B cell (primary cell): ENCODE measurements at regions not wholly inside any gene's neighbourhood (a gene's known extent, or its start where the extent isn't known, plus 50 kb on each side); places are given as distances from the start of the nearest gene placed in this dataset.

Source experiments
- ATAC-seq: fragments of 200-7000 bp; cut with Tn5 transposase; one replicate; pipeline ENCODE4 v1.10.0; 2021; ENCODE audit warnings: low read depth, mild to moderate bottlenecking, moderate number of reproducible peaks, moderate library complexity
- CTCF ChIA-PET: fragments of 350-600 bp; sonication (Branson Sonifier 250); formaldehyde crosslinking; loops from one replicate; lab custom pipeline; 2021; ENCODE audit warnings: antibody characterized with exemption, inconsistent platforms; lab: Charles Lee
- POLR2A ChIA-PET: fragments of 350-600 bp; sonication (Branson Sonifier 250); formaldehyde crosslinking; loops from one replicate; lab custom pipeline; 2021; ENCODE audit warnings: antibody characterized with exemption; lab: Charles Lee
- DNase-seq: peaks from one replicate; pipeline ENCODE4 v3.0.0; 2013
- H2AFZ ChIP-seq: 2 replicates; pipeline ENCODE4 v1.6.1; 2012; ENCODE audit warnings: mild to moderate bottlenecking, low read depth, low read length; ENCODE audit not compliant: insufficient read depth, poor library complexity, severe bottlenecking
- H3K27ac ChIP-seq, 2 donors: 1 replicate in 1 of 2; 2 replicates in 1 of 2; pipeline ENCODE4 v1.5.1; 2012 to 2013; ENCODE audit warnings: low read length in 2 of 2, mild to moderate bottlenecking in 2 of 2, moderate library complexity in 1 of 2
- H3K27me3 ChIP-seq, 4 experiments: fragments of 200-600 bp in 1 of 4; sonication (generic) in 1 of 4; replicated peaks in 1 of 4; 1 replicate in 2 of 4; 2 replicates in 2 of 4; pipeline versions ENCODE4 v1.6.1 to v1.7.0; 2013 to 2016; ENCODE audit warnings: low read length in 3 of 4, mild to moderate bottlenecking in 2 of 4, mixed read lengths in 1 of 4, moderate library complexity in 1 of 4; ENCODE audit not compliant: insufficient read depth in 4 of 4, control insufficient read depth in 3 of 4; ENCODE audit errors: control extremely low read depth in 1 of 4
- H3K36me3 ChIP-seq, 2 experiments: replicated peaks in 1 of 2; 1 replicate in 1 of 2; 2 replicates in 1 of 2; pipeline versions ENCODE4 v1.6.1 to v1.7.1; 2013; ENCODE audit warnings: low read length in 1 of 2; ENCODE audit not compliant: insufficient read depth in 2 of 2, control insufficient read depth in 1 of 2; ENCODE audit errors: control extremely low read depth in 1 of 2, extremely low read depth in 1 of 2
- H3K4me1 ChIP-seq, 2 donors: fragments of 200-600 bp in 1 of 2; sonication (generic) in 1 of 2; 1 replicate in 1 of 2; 2 replicates in 1 of 2; pipeline versions ENCODE4 v1.5.1 to v1.6.1; 2013 to 2017; ENCODE audit warnings: low read length in 2 of 2; ENCODE audit not compliant: control insufficient read depth in 2 of 2, insufficient read depth in 2 of 2
- H3K4me2 ChIP-seq: replicated peaks from 2 replicates; pipeline ENCODE3; 2012; ENCODE audit warnings: mild to moderate bottlenecking, low read depth, low read length; ENCODE audit not compliant: poor library complexity, severe bottlenecking
- H3K4me3 ChIP-seq, 5 experiments: fragments of 200-600 bp in 1 of 5; sonication (generic) in 1 of 5; 1 replicate in 3 of 5; 2 replicates in 2 of 5; pipeline versions ENCODE4 v1.5.1 to v1.7.0; 2011 to 2016; ENCODE audit warnings: low read length in 4 of 5, mild to moderate bottlenecking in 4 of 5, low read depth in 2 of 5, control low read depth in 1 of 5, moderate library complexity in 1 of 5; ENCODE audit not compliant: insufficient read depth in 1 of 5; ENCODE audit errors: control extremely low read depth in 1 of 5, extremely low read depth in 1 of 5
- H3K79me2 ChIP-seq: fragments of 200-600 bp; sonication (generic); one replicate; pipeline ENCODE4 v1.6.0; 2016; ENCODE audit warnings: low read length; ENCODE audit not compliant: control insufficient read depth, insufficient read depth
- H3K9ac ChIP-seq: fragments of 200-600 bp; sonication (generic); 2 replicates; pipeline ENCODE4 v1.6.1; 2017; ENCODE audit warnings: mild to moderate bottlenecking, low read length, moderate library complexity
- H3K9me3 ChIP-seq, 3 donors: one replicate each; pipeline versions ENCODE4 v1.6.1 to v1.7.1; 2013; ENCODE audit warnings: low read length in 2 of 3; ENCODE audit not compliant: control insufficient read depth in 2 of 3, insufficient read depth in 1 of 3; ENCODE audit errors: control extremely low read depth in 1 of 3
- H4K20me1 ChIP-seq: 2 replicates; pipeline ENCODE4 v1.6.0; 2012; ENCODE audit warnings: mild to moderate bottlenecking, low read length; ENCODE audit not compliant: insufficient read depth, control insufficient read depth, poor library complexity, severe bottlenecking
- H3K27ac Mint-ChIP-seq: one replicate; pipeline ENCODE4 v1.8.0; 2021; ENCODE audit warnings: mixed read lengths
- H3K27me3 Mint-ChIP-seq: one replicate; pipeline ENCODE4 v1.8.0; 2021; ENCODE audit warnings: mixed read lengths
- H3K4me1 Mint-ChIP-seq: one replicate; pipeline ENCODE4 v1.8.0; 2021; ENCODE audit warnings: mixed read lengths
- H3K4me3 Mint-ChIP-seq: one replicate; pipeline ENCODE4 v1.8.0; 2021; ENCODE audit warnings: mixed read lengths
- H3K9me3 Mint-ChIP-seq: one replicate; pipeline ENCODE4 v1.8.0; 2022; ENCODE audit warnings: mixed read lengths; ENCODE audit not compliant: insufficient read depth
- EZH2 ChIP-seq: IDR thresholded peaks from 2 replicates; pipeline ENCODE4 v1.6.1; 2012; ENCODE audit warnings: borderline replicate concordance, low read depth, mild to moderate bottlenecking, moderate library complexity, low read length; ENCODE audit not compliant: insufficient read depth, poor library complexity, severe bottlenecking
- WGBS: methylation state at CpG from one replicate; pipeline ENCODE4 v1.1.5; 2013; ENCODE audit warnings: missing lambda C conversion rate; ENCODE audit not compliant: insufficient coverage; 5-methylcytosine and 5-hydroxymethylcytosine counted together
- intact Hi-C: fragments of 100-400 bp; cut with micrococcal nuclease; formaldehyde crosslinking; loops from one replicate; pipeline ENCODE4 v1.10.0; 2022
- TF ChIP-seq, protein P1 (sequence below): fragments of 200-600 bp; IDR thresholded peaks from one replicate; pipeline ENCODE4 v1.8.0; 2022; ENCODE audit warnings: antibody characterized with exemption, mild to moderate bottlenecking

- intact Hi-C loops, result loop anchor here (1.0 to 5.0 kb wide), 4 partner anchors 10 to 770 kb away; no protein-coding TSS in a partner anchor
- Mint-ChIP-seq H3K4me3 (peak overlapping the region; percentile 92), H3K27ac (peak overlapping the region; percentile 100), H3K27me3 (no peaks in the 10 kb centered on the region), H3K4me1 (peaks cover 91% of the 10 kb centered on the region), H3K9me3 (no peaks in the 10 kb centered on the region)
- TF ChIP-seq, protein P1, sequence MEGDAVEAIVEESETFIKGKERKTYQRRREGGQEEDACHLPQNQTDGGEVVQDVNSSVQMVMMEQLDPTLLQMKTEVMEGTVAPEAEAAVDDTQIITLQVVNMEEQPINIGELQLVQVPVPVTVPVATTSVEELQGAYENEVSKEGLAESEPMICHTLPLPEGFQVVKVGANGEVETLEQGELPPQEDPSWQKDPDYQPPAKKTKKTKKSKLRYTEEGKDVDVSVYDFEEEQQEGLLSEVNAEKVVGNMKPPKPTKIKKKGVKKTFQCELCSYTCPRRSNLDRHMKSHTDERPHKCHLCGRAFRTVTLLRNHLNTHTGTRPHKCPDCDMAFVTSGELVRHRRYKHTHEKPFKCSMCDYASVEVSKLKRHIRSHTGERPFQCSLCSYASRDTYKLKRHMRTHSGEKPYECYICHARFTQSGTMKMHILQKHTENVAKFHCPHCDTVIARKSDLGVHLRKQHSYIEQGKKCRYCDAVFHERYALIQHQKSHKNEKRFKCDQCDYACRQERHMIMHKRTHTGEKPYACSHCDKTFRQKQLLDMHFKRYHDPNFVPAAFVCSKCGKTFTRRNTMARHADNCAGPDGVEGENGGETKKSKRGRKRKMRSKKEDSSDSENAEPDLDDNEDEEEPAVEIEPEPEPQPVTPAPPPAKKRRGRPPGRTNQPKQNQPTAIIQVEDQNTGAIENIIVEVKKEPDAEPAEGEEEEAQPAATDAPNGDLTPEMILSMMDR, result no peak
- TF ChIP-seq EZH2, result no peak
- H3K36me3 ChIP-seq, result no peaks in the 10 kb centered on the region
- ATAC-seq (peak; percentile 1), DNase-seq (peak; percentile 59)
- no peak overlapping the region for H2AFZ ChIP-seq
- H3K4me1 ChIP-seq, result peaks cover 92 to 98% of the 10 kb centered on the region in 2 donors
- H3K9ac ChIP-seq, result peak overlapping the region; percentile 59
- H3K4me3 ChIP-seq, result peak overlapping the region in 4 of 5 experiments; percentile 2 to 56 (median 18)
- no peaks in the 10 kb centered on the region for H4K20me1 ChIP-seq
- ChIA-PET CTCF (interaction anchor here (0.6 to 11.6 kb wide), 16 partner anchors 9 to 768 kb away, joined by 3 to 166 read pairs (median 7); no protein-coding TSS in a partner anchor), POLR2A (interaction anchor here (0.9 to 5.2 kb wide), 7 partner anchors 9 to 68 kb away, joined by 3 to 38 read pairs (median 4); no protein-coding TSS in a partner anchor)
- peaks cover 6% of the 10 kb centered on the region for H3K79me2 ChIP-seq
- H3K27ac ChIP-seq, result peak overlapping the region; percentile 96 to 98
- H3K4me2 ChIP-seq, result peak overlapping the region; percentile 86
- no peaks in the 10 kb centered on the region for H3K9me3 ChIP-seq
- H3K27me3 ChIP-seq, result no peaks in the 10 kb centered on the region
- 0% methylated on average over 1 of the region's 5 CpGs for WGBS
These were observed 77.5 kb upstream of the VPREB1 start for GRCh38 chr22:22166941-22167713.
